ENCODE measurements at regions not wholly inside any gene's neighbourhood (a gene's known extent, or its start where the extent isn't known, plus 50 kb on each side); places are given as distances from the start of the nearest gene placed in this dataset.

GRCh38 chr11:79575701-79576100, 134.9 kb upstream of the TENM4 start:
- Histone ChIP-seq H3K36me3 (ENCODE audit: control insufficient read depth, insufficient read depth, low read length) (no peaks in the 10 kb centered on the region), H3K27me3 (replicated peaks; ENCODE audit: control insufficient read depth, insufficient read depth, low read length) (no peaks in the 10 kb centered on the region; the same call in 1 of the 2 replicates), H3K4me3 (replicated peaks; ENCODE audit: low read depth, low read length) (no peak overlapping the region)
- TF ChIP-seq CTCF (IDR thresholded peaks at IDR 0.05; ENCODE audit: insufficient read depth, low read length, poor library complexity, severe bottlenecking): no peak
- no peak for DNase-seq (ENCODE audit: extremely low read depth, insufficient read length)

- DNase-seq (ENCODE audit: extremely low read depth, insufficient read length): no peak
- no peaks in the 10 kb centered on the region; the same call in 1 of the 2 replicates for H3K27me3 ChIP-seq (replicated peaks; ENCODE audit: control insufficient read depth, insufficient read depth, low read length)
- H3K36me3 ChIP-seq (ENCODE audit: control insufficient read depth, insufficient read depth, low read length): no peaks in the 10 kb centered on the region
- no peak for TF ChIP-seq CTCF (IDR thresholded peaks at IDR 0.05; ENCODE audit: insufficient read depth, low read length, poor library complexity, severe bottlenecking)
- H3K4me3 ChIP-seq (replicated peaks; ENCODE audit: low read depth, low read length): no peak overlapping the region
Measured at GRCh38 chr11:79570104-79570503, 129.3 kb upstream of the TENM4 start.

- no peak for DNase-seq (ENCODE audit: extremely low read depth, insufficient read length)
- no peaks in the 10 kb centered on the region for H3K27me3 ChIP-seq (replicated peaks; ENCODE audit: control insufficient read depth, insufficient read depth, low read length)
- H3K4me3 ChIP-seq (replicated peaks; ENCODE audit: low read depth, low read length): no peak overlapping the region
- no peak for TF ChIP-seq CTCF (IDR thresholded peaks at IDR 0.05; ENCODE audit: insufficient read depth, low read length, poor library complexity, severe bottlenecking)
- no peaks in the 10 kb centered on the region for H3K36me3 ChIP-seq (ENCODE audit: control insufficient read depth, insufficient read depth, low read length)
Measured at GRCh38 chr11:79564288-79564925, 123.6 kb upstream of the TENM4 start.

- TF ChIP-seq CTCF (IDR thresholded peaks at IDR 0.05; ENCODE audit: insufficient read depth, low read length, poor library complexity, severe bottlenecking): no peak
- Histone ChIP-seq H3K27me3 (replicated peaks; ENCODE audit: control insufficient read depth, insufficient read depth, low read length) (no peaks in the 10 kb centered on the region), H3K4me3 (replicated peaks; ENCODE audit: low read depth, low read length) (no peak overlapping the region), H3K36me3 (ENCODE audit: control insufficient read depth, insufficient read depth, low read length) (no peaks in the 10 kb centered on the region)
- DNase-seq (ENCODE audit: extremely low read depth, insufficient read length): no peak
Measured at GRCh38 chr11:79561496-79561895, 120.7 kb upstream of the TENM4 start.

- Histone ChIP-seq H3K4me3 (replicated peaks; ENCODE audit: low read depth, low read length) (no peak overlapping the region), H3K36me3 (ENCODE audit: control insufficient read depth, insufficient read depth, low read length) (no peaks in the 10 kb centered on the region), H3K27me3 (replicated peaks; ENCODE audit: control insufficient read depth, insufficient read depth, low read length) (no peaks in the 10 kb centered on the region; the same call in 1 of the 2 replicates)
- TF ChIP-seq CTCF (IDR thresholded peaks at IDR 0.05; ENCODE audit: insufficient read depth, low read length, poor library complexity, severe bottlenecking): no peak
- no peak for DNase-seq (ENCODE audit: extremely low read depth, insufficient read length)
Measured at GRCh38 chr11:79550809-79551208, 110.0 kb upstream of the TENM4 start.

- no peak for DNase-seq (ENCODE audit: extremely low read depth, insufficient read length)
- Histone ChIP-seq H3K36me3 (ENCODE audit: control insufficient read depth, insufficient read depth, low read length) (no peaks in the 10 kb centered on the region), H3K4me3 (replicated peaks; ENCODE audit: low read depth, low read length) (no peak overlapping the region), H3K27me3 (replicated peaks; ENCODE audit: control insufficient read depth, insufficient read depth, low read length) (no peaks in the 10 kb centered on the region; the same call in none of the 2 replicates)
- no peak for TF ChIP-seq CTCF (IDR thresholded peaks at IDR 0.05; ENCODE audit: insufficient read depth, low read length, poor library complexity, severe bottlenecking)
Measured at GRCh38 chr11:79547256-79547655, 106.4 kb upstream of the TENM4 start.

Data from GM06990 (cell line).